NB4 (cell line): ENCODE measurements at regions not wholly inside any gene's neighbourhood (a gene's known extent, or its start where the extent isn't known, plus 50 kb on each side); places are given as distances from the start of the nearest gene placed in this dataset.

ENCODE experiments used
- CTCF ChIP-seq: IDR thresholded peaks from one replicate; pipeline ENCODE4 v1.5.1; 2012; ENCODE audit warnings: low read depth, low read length
- POLR2A ChIP-seq: IDR thresholded peaks from 2 replicates; pipeline ENCODE4 v1.6.1; 2011; ENCODE audit warnings: mild to moderate bottlenecking; ENCODE audit not compliant: insufficient read length; ENCODE audit errors: extremely low read depth

GRCh38 chr5:74164725-74165235 is 475.7 kb downstream of the ENC1 start:
- TF ChIP-seq CTCF (no peak), POLR2A (no peak)
